ENCODE measurements at regions not wholly inside any gene's neighbourhood (a gene's known extent, or its start where the extent isn't known, plus 50 kb on each side); places are given as distances from the start of the nearest gene placed in this dataset.

- TF ChIP-seq, protein P1, sequence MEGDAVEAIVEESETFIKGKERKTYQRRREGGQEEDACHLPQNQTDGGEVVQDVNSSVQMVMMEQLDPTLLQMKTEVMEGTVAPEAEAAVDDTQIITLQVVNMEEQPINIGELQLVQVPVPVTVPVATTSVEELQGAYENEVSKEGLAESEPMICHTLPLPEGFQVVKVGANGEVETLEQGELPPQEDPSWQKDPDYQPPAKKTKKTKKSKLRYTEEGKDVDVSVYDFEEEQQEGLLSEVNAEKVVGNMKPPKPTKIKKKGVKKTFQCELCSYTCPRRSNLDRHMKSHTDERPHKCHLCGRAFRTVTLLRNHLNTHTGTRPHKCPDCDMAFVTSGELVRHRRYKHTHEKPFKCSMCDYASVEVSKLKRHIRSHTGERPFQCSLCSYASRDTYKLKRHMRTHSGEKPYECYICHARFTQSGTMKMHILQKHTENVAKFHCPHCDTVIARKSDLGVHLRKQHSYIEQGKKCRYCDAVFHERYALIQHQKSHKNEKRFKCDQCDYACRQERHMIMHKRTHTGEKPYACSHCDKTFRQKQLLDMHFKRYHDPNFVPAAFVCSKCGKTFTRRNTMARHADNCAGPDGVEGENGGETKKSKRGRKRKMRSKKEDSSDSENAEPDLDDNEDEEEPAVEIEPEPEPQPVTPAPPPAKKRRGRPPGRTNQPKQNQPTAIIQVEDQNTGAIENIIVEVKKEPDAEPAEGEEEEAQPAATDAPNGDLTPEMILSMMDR (conservative IDR thresholded peaks at IDR 0.05; ENCODE audit: low read depth, low read length), result no peak
- TF ChIP-seq EZH2 (IDR thresholded peaks at IDR 0.05; ENCODE audit: borderline replicate concordance, low read depth, low read length, poor library complexity, severe bottlenecking), result no peak
Measured at GRCh38 chr4:186912606-186913005, 188.9 kb upstream of the FAT1 start.

All from A673 (cell line).